ENCODE measurements at regions not wholly inside any gene's neighbourhood (a gene's known extent, or its start where the extent isn't known, plus 50 kb on each side); places are given as distances from the start of the nearest gene placed in this dataset.

DNA sequence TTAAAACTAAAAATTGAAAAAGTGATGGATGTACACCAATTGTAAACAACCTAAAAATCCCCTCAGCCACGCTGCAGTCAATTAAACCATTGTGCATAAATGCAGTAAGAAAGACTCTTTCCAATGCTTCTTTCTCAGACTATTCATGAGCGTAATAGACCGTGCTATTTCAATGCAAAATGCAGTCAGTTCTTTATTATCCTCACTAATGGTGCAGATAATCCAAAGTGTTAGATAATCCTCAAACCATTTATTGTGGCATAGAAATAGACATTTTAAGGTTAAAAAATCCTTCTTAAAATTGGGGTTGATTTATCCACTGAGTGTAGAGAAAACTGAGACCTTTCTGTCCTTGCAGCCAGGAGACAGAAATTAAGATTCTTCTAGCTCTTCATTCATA lies 1862.8 kb downstream of the EFNA5 start:
- no peaks in the 10 kb centered on the region for H3K27me3 ChIP-seq (ENCODE audit: control insufficient read depth in 1 of 2, insufficient read depth in 2 of 2, low read length in 1 of 2)
- intact Hi-C loops (cut with DNase I) = no loop called here

DNA sequence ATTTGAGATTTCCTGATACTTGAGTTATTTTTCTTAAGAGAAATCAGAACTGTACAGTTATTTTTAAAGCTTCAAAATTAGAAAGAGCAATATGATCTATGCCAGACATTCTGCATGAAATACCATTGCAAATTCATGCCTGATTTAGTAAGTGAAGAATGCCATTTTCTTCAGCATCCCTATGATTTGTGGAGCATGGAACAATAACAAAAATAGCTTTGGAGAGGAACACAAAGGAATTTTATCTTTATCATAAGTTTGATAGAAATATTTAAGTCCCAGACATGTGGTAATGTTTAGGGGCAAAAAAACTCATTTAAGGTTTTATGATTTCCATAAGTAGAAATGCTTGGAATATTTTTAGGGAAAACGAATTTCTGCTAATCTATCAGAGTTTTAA lies 1863.4 kb downstream of the EFNA5 start:
- intact Hi-C loops (cut with DNase I) = no loop called here
- ATAC-seq (ENCODE audit: low FRiP score) (no peak), DNase-seq (no peak)
- 2 to 4% methylated on average over 1 of the region's 1 CpG for WGBS, 2 donors
- H3K9me3 ChIP-seq (ENCODE audit: control insufficient read depth, low read length) = no peaks in the 10 kb centered on the region
- H3K36me3 ChIP-seq (ENCODE audit: control insufficient read depth in 1 of 2, insufficient read depth in 2 of 2, low read length in 1 of 2) = peaks cover 0 to 4% of the 10 kb centered on the region in 2 donors
- no peaks in the 10 kb centered on the region for H3K27me3 ChIP-seq (ENCODE audit: control insufficient read depth in 1 of 2, insufficient read depth in 2 of 2, low read length in 1 of 2)
- peaks cover 0 to 7% of the 10 kb centered on the region in 2 donors for H3K4me1 ChIP-seq (ENCODE audit: control insufficient read depth in 1 of 2, insufficient read depth in 2 of 2, low read length in 2 of 2)
- no peak overlapping the region for H3K27ac ChIP-seq (ENCODE audit: low read depth in 1 of 2, low read length in 2 of 2)
- no peak overlapping the region for H3K4me3 ChIP-seq (ENCODE audit: low read length in 2 of 2)

More for the DNA sequence above, 1862.8 kb downstream of the EFNA5 start:
- 71 to 74% methylated on average over 3 of the region's 3 CpGs for WGBS, 2 donors
- no peaks in the 10 kb centered on the region for H3K9me3 ChIP-seq (ENCODE audit: control insufficient read depth, low read length)
- no peak overlapping the region for H3K4me3 ChIP-seq (ENCODE audit: low read length in 2 of 2)
- no peak overlapping the region for H3K27ac ChIP-seq (ENCODE audit: low read depth in 1 of 2, low read length in 2 of 2)
- no peak for ATAC-seq (ENCODE audit: low FRiP score)
- H3K36me3 ChIP-seq (ENCODE audit: control insufficient read depth in 1 of 2, insufficient read depth in 2 of 2, low read length in 1 of 2) = peaks cover 0 to 4% of the 10 kb centered on the region in 2 donors
- no peak for DNase-seq
- peaks cover 0 to 7% of the 10 kb centered on the region in 2 donors for H3K4me1 ChIP-seq (ENCODE audit: control insufficient read depth in 1 of 2, insufficient read depth in 2 of 2, low read length in 2 of 2)

DNA sequence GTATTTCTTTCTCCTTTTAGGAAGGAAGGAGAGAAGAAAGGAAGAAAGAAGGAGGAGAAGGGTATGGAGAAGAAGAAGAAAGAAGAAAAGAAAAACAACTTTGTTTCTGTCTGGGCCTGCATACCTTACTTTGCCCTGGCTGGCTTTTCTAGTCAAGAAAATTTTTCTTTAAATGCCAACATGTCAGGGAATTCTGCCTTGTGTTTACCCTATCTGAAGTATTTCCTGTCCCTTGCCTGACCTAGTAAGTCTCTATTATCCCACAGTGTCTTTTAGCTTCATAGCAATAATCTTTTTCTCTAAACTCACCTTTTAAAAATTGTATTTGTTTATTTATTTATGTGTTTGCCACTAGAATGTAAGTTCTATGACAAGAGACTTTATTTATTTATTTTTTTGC lies 1864.1 kb downstream of the EFNA5 start:
- intact Hi-C loops (cut with DNase I) = no loop called here
- no peaks in the 10 kb centered on the region for H3K9me3 ChIP-seq (ENCODE audit: control insufficient read depth, low read length)
- no peak for DNase-seq
- H3K27me3 ChIP-seq (ENCODE audit: control insufficient read depth in 1 of 2, insufficient read depth in 2 of 2, low read length in 1 of 2) = no peaks in the 10 kb centered on the region
- ATAC-seq (ENCODE audit: low FRiP score) = no peak
- H3K4me1 ChIP-seq (ENCODE audit: control insufficient read depth in 1 of 2, insufficient read depth in 2 of 2, low read length in 2 of 2) = peaks cover 0 to 7% of the 10 kb centered on the region in 2 donors
- H3K27ac ChIP-seq (ENCODE audit: low read depth in 1 of 2, low read length in 2 of 2) = peak overlapping the region in 1 of 2 donors; percentile 43
- H3K36me3 ChIP-seq (ENCODE audit: control insufficient read depth in 1 of 2, insufficient read depth in 2 of 2, low read length in 1 of 2) = peaks cover 0 to 4% of the 10 kb centered on the region in 2 donors
- no peak overlapping the region for H3K4me3 ChIP-seq (ENCODE audit: low read length in 2 of 2)

DNA sequence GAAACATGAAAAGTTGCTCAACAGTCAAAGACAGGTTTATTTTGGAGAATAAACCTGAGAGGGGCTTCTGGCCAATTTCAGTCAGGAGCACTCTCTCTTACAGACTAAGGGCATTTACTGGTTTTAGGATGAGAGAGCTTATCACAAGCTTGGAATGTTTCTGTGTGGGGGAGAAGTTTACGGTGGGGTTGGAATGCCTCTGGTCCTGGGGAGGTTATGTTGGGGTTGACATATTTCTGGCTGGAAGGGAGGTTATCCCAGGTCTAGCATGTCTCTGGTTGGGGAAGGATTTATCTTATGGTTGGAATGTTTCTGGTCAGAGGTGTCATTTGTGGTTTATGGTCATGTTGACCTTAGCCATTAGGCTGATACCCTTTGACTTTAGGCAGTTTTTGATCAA lies 1867.3 kb downstream of the EFNA5 start:
- no peak for ATAC-seq (ENCODE audit: low FRiP score)
- 24 to 39% methylated on average over 1 of the region's 1 CpG for WGBS, 2 donors

DNA sequence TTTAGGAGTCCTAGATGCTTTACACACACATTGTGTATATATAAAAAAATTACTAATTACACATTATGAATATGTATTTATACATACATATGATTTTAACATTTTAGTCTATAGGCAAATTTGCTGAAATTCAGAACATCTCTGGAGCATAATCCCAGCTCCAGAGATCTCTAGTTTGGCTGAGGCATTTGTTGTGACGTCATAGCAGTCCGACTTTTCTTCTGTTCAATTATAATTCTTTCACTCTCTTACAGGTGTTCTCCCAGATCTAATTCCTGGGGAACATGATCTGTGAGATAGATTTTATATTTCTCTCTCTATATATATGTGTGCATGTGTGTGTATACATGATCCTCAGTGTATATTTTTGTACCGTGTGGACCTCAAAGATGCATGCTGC lies 1876.2 kb downstream of the EFNA5 start:
- Histone ChIP-seq H3K36me3 (ENCODE audit: control insufficient read depth in 1 of 2, insufficient read depth in 2 of 2, low read length in 1 of 2) (no peaks in the 10 kb centered on the region), H3K27ac (ENCODE audit: low read depth in 1 of 2, low read length in 2 of 2) (no peak overlapping the region), H3K27me3 (ENCODE audit: control insufficient read depth in 1 of 2, insufficient read depth in 2 of 2, low read length in 1 of 2) (no peaks in the 10 kb centered on the region), H3K4me1 (ENCODE audit: control insufficient read depth in 1 of 2, insufficient read depth in 2 of 2, low read length in 2 of 2) (no peaks in the 10 kb centered on the region), H3K4me3 (ENCODE audit: low read length in 2 of 2) (no peak overlapping the region), H3K9me3 (ENCODE audit: control insufficient read depth, low read length) (no peaks in the 10 kb centered on the region)
- intact Hi-C loops (cut with DNase I) = no loop called here
- ATAC-seq (ENCODE audit: low FRiP score) (no peak), DNase-seq (no peak)
- 93 to 94% methylated on average over 3 of the region's 3 CpGs for WGBS, 2 donors

More for the DNA sequence above, 1867.3 kb downstream of the EFNA5 start:
- Histone ChIP-seq H3K4me3 (ENCODE audit: low read length in 2 of 2) (no peak overlapping the region), H3K27me3 (ENCODE audit: control insufficient read depth in 1 of 2, insufficient read depth in 2 of 2, low read length in 1 of 2) (no peaks in the 10 kb centered on the region), H3K36me3 (ENCODE audit: control insufficient read depth in 1 of 2, insufficient read depth in 2 of 2, low read length in 1 of 2) (peaks cover 0 to 4% of the 10 kb centered on the region in 2 donors), H3K9me3 (ENCODE audit: control insufficient read depth, low read length) (no peaks in the 10 kb centered on the region), H3K4me1 (ENCODE audit: control insufficient read depth in 1 of 2, insufficient read depth in 2 of 2, low read length in 2 of 2) (peaks cover 0 to 7% of the 10 kb centered on the region in 2 donors), H3K27ac (ENCODE audit: low read depth in 1 of 2, low read length in 2 of 2) (no peak overlapping the region)
- DNase-seq = no peak
- intact Hi-C loops (cut with DNase I) = no loop called here

DNA sequence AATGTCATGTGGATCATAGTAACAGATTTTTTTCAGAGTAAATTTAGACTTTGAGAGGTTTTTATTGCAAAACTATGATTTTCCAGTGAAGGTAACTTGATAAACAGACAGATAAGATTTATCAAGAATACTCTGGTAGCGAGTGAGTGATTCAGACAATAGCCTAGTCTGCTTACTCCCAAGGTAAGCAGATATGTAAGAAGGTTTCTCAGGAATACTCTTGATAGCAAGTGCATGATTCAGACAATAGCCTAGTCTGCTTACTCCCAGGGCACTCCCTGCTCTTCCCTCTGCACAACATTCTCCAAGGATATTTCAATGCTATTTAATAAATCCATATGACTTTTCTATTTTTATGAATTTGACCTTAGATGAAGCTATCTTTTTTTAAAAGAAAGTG lies 1881.5 kb downstream of the EFNA5 start:
- no peak for ATAC-seq (ENCODE audit: low FRiP score)
- WGBS, 2 donors = 94 to 100% methylated on average over 1 of the region's 1 CpG
- no peaks in the 10 kb centered on the region for H3K4me1 ChIP-seq (ENCODE audit: control insufficient read depth in 1 of 2, insufficient read depth in 2 of 2, low read length in 2 of 2)

DNA sequence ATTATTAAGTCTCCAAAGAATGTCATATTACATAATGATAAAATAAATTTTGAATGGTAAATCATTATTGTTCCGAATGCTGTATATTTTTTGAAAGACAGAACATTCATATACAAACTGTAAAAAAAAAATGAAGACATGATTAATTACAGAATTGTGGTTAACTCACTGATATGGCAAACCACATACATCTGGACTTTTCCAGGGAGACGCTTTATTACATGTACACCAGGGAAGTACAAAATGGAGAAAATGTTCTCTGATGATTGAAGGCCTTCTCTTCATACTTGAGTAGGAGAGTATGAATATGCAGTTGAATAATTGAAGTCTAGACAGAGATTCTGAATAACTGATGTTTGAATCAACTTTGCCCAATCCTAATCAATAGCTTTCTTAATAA lies 1886.9 kb downstream of the EFNA5 start:
- H3K4me3 ChIP-seq (ENCODE audit: low read length in 2 of 2) = no peak overlapping the region
- H3K4me1 ChIP-seq (ENCODE audit: control insufficient read depth in 1 of 2, insufficient read depth in 2 of 2, low read length in 2 of 2) = no peaks in the 10 kb centered on the region
- ATAC-seq (ENCODE audit: low FRiP score) = no peak
- no peaks in the 10 kb centered on the region for H3K27me3 ChIP-seq (ENCODE audit: control insufficient read depth in 1 of 2, insufficient read depth in 2 of 2, low read length in 1 of 2)
- intact Hi-C loops (cut with DNase I) = no loop called here
- no peak overlapping the region for H3K27ac ChIP-seq (ENCODE audit: low read depth in 1 of 2, low read length in 2 of 2)
- 81 to 94% methylated on average over 2 of the region's 2 CpGs for WGBS, 2 donors
- no peaks in the 10 kb centered on the region for H3K36me3 ChIP-seq (ENCODE audit: control insufficient read depth in 1 of 2, insufficient read depth in 2 of 2, low read length in 1 of 2)
- DNase-seq = no peak
- no peaks in the 10 kb centered on the region for H3K9me3 ChIP-seq (ENCODE audit: control insufficient read depth, low read length)

More for the DNA sequence above, 1881.5 kb downstream of the EFNA5 start:
- H3K4me3 ChIP-seq (ENCODE audit: low read length in 2 of 2) = no peak overlapping the region
- no peaks in the 10 kb centered on the region for H3K9me3 ChIP-seq (ENCODE audit: control insufficient read depth, low read length)
- DNase-seq = no peak
- no peaks in the 10 kb centered on the region for H3K36me3 ChIP-seq (ENCODE audit: control insufficient read depth in 1 of 2, insufficient read depth in 2 of 2, low read length in 1 of 2)
- intact Hi-C loops (cut with DNase I) = no loop called here
- no peaks in the 10 kb centered on the region for H3K27me3 ChIP-seq (ENCODE audit: control insufficient read depth in 1 of 2, insufficient read depth in 2 of 2, low read length in 1 of 2)
- H3K27ac ChIP-seq (ENCODE audit: low read depth in 1 of 2, low read length in 2 of 2) = no peak overlapping the region

DNA sequence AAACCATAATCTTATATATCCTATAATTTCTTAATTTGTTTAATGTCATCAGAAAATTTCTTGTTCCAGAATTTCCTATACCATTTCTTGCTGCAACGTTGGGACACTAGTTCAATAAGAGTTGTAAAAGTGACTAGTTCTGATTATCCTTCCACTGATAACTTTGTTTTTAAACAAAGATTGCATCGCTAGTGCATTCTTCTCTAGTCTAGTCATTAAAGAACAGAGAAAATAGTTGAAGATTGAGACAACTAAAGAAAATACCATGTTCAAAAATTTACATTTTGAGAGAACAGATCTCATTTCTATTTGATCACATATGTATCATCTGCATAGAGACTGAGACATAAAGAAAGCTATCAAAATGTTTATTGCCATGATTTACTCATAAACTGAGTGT lies 1888.2 kb downstream of the EFNA5 start:
- H3K4me1 ChIP-seq (ENCODE audit: control insufficient read depth in 1 of 2, insufficient read depth in 2 of 2, low read length in 2 of 2) = no peaks in the 10 kb centered on the region
- no peak overlapping the region for H3K4me3 ChIP-seq (ENCODE audit: low read length in 2 of 2)
- ATAC-seq (ENCODE audit: low FRiP score) (no peak), DNase-seq (no peak)
- WGBS, 2 donors = 61 to 67% methylated on average over 2 of the region's 2 CpGs
- no peaks in the 10 kb centered on the region for H3K27me3 ChIP-seq (ENCODE audit: control insufficient read depth in 1 of 2, insufficient read depth in 2 of 2, low read length in 1 of 2)
- intact Hi-C loops (cut with DNase I) = no loop called here
- H3K36me3 ChIP-seq (ENCODE audit: control insufficient read depth in 1 of 2, insufficient read depth in 2 of 2, low read length in 1 of 2) = no peaks in the 10 kb centered on the region
- H3K27ac ChIP-seq (ENCODE audit: low read depth in 1 of 2, low read length in 2 of 2) = no peak overlapping the region
- no peaks in the 10 kb centered on the region for H3K9me3 ChIP-seq (ENCODE audit: control insufficient read depth, low read length)

DNA sequence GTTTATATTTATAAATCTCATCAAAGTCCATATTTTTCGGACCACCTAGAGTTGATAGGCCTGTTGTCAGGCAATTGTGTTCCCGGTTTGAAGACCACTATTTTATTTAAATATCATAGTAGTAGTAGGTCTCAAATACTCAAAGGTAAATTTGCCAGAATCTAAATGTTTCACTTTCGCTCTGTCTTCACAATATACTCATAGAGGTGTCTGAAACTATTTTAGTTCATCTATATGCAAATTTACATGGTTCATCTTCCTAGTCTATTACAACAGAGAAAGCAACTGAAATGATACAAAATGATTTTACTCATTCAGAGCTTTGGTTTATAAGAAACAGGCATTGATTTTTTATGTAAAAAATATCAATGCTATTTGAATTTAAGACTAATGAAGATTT lies 1897.5 kb downstream of the EFNA5 start:
- Histone ChIP-seq H3K9me3 (ENCODE audit: control insufficient read depth, low read length) (no peaks in the 10 kb centered on the region), H3K4me3 (ENCODE audit: low read length in 2 of 2) (no peak overlapping the region), H3K36me3 (ENCODE audit: control insufficient read depth in 1 of 2, insufficient read depth in 2 of 2, low read length in 1 of 2) (no peaks in the 10 kb centered on the region), H3K27me3 (ENCODE audit: control insufficient read depth in 1 of 2, insufficient read depth in 2 of 2, low read length in 1 of 2) (no peaks in the 10 kb centered on the region), H3K27ac (ENCODE audit: low read depth in 1 of 2, low read length in 2 of 2) (no peak overlapping the region), H3K4me1 (ENCODE audit: control insufficient read depth in 1 of 2, insufficient read depth in 2 of 2, low read length in 2 of 2) (no peaks in the 10 kb centered on the region)
- intact Hi-C loops (cut with DNase I) = no loop called here
- ATAC-seq (ENCODE audit: low FRiP score) = no peak
- DNase-seq = no peak
- WGBS, 2 donors = 97 to 100% methylated on average over 3 of the region's 3 CpGs

Measured in aorta (tissue), 5 donors.